Mucosa of descending colon (tissue), 3 donors: ENCODE measurements at regions not wholly inside any gene's neighbourhood (a gene's known extent, or its start where the extent isn't known, plus 50 kb on each side); places are given as distances from the start of the nearest gene placed in this dataset.
A peak's percentile ranks its signal among the peaks of the same experiment; 100 is the strongest.

Experiments
- ATAC-seq: fragments of 200-7000 bp; cut with Tn5 transposase; one replicate; pipeline ENCODE4 v1.9.1; 2020; ENCODE audit warnings: mild to moderate bottlenecking, moderate library complexity
- DNase-seq, 3 donors: peaks; one replicate each; pipeline ENCODE4 v3.0.0-alpha.2; 2020
- H3K36me3 ChIP-seq: fragments of 200-600 bp; one replicate; pipeline ENCODE4 v1.8.0; 2021; ENCODE audit warnings: low read depth, mild to moderate bottlenecking
- H3K4me1 ChIP-seq: fragments of 200-600 bp; one replicate; pipeline ENCODE4 v1.8.0; 2021; ENCODE audit warnings: low read depth, mild to moderate bottlenecking
- H3K4me3 ChIP-seq: fragments of 200-600 bp; one replicate; pipeline ENCODE4 v1.8.0; 2021; ENCODE audit warnings: mild to moderate bottlenecking
- H3K9me3 ChIP-seq: fragments of 200-600 bp; one replicate; pipeline ENCODE4 v1.8.0; 2021; ENCODE audit warnings: mild to moderate bottlenecking
- intact Hi-C, 2 donors: fragments of 100-400 bp; cut with DNase I in 1 of 2; cut with micrococcal nuclease in 1 of 2; formaldehyde crosslinking; loops; one replicate each; pipeline versions ENCODE4 v1.11.0 to v1.11.1; 2022; cut with DNase I, micrococcal nuclease
- TF ChIP-seq, protein P1 (sequence below): fragments of 200-600 bp; IDR thresholded peaks from one replicate; pipeline ENCODE4 v1.8.0; 2022; ENCODE audit warnings: antibody characterized with exemption, mild to moderate bottlenecking
- donor health status: DM: no; HTN: no; CAD: no; lungs with moderate emphysema.
- donor health status: DM: no; HTN: no; CAD: no.
- donor health status: DM: no; HTN: yes; CAD: no.

DNA sequence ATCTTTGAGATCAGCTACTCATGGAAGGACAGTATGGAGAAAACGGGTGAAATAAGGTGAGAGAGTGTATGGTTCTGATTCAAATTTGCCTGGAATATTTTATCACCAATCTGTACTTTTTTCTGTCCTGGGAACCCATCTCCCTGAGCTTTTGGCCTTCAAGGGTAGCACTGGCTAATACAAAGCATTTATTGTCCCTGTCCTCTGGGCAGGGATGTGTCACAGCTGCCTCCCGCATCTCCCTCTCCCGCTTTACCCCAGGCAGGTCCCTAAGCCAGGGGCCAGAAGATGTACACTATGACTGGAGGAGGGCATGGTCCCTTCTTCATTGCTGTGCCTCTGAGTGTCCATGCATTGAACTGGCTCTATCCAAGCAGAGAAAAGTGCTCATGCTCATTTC, 201.7 kb upstream of the CHRNA7 start:
- Histone ChIP-seq H3K9me3 (no peaks in the 10 kb centered on the region), H3K36me3 (no peaks in the 10 kb centered on the region), H3K4me1 (no peaks in the 10 kb centered on the region), H3K4me3 (no peak overlapping the region)
- no peak for ATAC-seq
- no peak for DNase-seq
- intact Hi-C loops, result no loop called here
- TF ChIP-seq, protein P1, sequence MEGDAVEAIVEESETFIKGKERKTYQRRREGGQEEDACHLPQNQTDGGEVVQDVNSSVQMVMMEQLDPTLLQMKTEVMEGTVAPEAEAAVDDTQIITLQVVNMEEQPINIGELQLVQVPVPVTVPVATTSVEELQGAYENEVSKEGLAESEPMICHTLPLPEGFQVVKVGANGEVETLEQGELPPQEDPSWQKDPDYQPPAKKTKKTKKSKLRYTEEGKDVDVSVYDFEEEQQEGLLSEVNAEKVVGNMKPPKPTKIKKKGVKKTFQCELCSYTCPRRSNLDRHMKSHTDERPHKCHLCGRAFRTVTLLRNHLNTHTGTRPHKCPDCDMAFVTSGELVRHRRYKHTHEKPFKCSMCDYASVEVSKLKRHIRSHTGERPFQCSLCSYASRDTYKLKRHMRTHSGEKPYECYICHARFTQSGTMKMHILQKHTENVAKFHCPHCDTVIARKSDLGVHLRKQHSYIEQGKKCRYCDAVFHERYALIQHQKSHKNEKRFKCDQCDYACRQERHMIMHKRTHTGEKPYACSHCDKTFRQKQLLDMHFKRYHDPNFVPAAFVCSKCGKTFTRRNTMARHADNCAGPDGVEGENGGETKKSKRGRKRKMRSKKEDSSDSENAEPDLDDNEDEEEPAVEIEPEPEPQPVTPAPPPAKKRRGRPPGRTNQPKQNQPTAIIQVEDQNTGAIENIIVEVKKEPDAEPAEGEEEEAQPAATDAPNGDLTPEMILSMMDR, result no peak

DNA sequence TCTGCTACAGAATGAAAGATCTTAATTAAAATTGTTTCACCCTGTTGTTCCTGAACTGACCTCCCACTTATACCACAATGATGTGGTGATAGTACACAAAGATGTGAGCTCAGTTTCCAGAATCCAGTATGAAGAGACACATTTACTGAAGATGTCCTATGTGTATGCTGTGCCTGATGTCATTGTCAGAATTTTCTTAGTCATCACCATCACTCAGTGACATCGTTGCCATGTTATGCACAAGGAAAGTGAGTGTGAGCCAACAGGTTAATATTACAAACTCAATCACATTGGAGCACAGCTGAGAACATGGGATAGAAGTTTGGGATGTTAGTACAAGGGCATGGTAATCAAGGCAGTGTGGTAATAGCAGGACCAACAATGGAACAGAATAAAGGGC, 199.7 kb upstream of the CHRNA7 start:
- H3K4me3 ChIP-seq, result no peak overlapping the region
- no peaks in the 10 kb centered on the region for H3K4me1 ChIP-seq
- no peak for DNase-seq
- no peak for ATAC-seq
- intact Hi-C loops, result no loop called here
- no peaks in the 10 kb centered on the region for H3K9me3 ChIP-seq
- TF ChIP-seq, protein P1, result no peak
- no peaks in the 10 kb centered on the region for H3K36me3 ChIP-seq

DNA sequence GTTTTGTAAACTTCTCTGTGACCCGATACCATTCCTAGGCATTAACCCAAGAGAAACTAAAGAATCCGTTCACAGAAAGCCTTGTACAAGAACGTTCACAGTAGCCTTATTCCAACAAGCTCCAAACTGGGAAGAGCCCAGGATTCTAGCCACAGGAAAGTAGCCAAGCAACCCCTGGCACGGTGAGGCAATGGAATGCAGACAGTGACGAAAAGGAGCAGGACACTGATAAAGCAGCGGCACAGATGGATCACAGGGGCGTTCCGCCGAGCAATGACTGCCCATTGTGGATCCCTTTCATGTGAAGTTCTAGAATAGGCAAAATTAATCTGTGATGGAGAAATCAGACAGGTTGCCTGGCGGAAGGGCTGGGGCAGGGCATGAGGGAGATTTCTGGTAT, 198.7 kb upstream of the CHRNA7 start:
- no peaks in the 10 kb centered on the region for H3K9me3 ChIP-seq
- H3K36me3 ChIP-seq, result no peaks in the 10 kb centered on the region
- intact Hi-C loops, result no loop called here
- TF ChIP-seq, protein P1, result no peak
- H3K4me3 ChIP-seq, result no peak overlapping the region
- H3K4me1 ChIP-seq, result no peaks in the 10 kb centered on the region
- DNase-seq, result no peak
- ATAC-seq, result no peak

DNA sequence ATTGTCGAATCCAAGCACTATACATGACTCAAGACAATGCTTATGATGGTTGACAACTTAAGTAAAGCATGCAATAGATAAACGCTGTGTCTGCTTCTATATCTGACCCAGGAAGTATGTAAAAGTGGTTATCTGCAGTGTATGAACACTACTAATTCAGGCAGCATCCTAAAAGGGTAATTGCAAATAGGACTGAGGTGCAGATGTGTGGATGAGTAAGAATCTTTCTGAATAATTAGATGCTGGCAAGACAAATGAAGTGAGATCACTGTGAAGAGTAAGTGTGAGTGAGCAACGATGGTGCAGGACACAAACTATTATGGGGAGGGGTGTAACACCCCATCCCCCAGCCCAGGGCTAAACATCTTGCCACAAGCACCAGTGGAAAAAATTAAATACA, 195.7 kb upstream of the CHRNA7 start:
- DNase-seq, result no peak
- Histone ChIP-seq H3K4me1 (no peaks in the 10 kb centered on the region), H3K36me3 (no peaks in the 10 kb centered on the region), H3K9me3 (no peaks in the 10 kb centered on the region), H3K4me3 (no peak overlapping the region)
- ATAC-seq, result no peak
- intact Hi-C loops, result no loop called here
- TF ChIP-seq, protein P1, result no peak

DNA sequence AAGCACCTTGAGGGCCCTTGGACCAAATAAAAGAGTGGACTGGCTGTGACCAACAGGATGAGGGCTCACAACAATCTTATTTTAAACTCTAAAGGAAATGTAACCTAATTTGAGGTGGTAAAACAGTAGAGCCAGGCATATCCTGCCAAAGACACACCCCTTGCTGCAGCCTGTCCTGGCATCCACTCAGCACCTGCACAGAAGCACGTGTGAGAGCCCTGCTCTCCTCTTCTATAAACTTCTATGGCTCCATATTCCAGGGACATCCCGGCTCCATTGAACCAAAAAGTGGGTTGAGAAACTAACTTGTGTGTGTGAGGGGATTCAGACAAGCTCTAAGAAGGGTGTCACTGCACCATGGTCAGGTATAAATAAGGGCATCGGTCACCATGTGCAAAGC, 190.9 kb upstream of the CHRNA7 start:
- TF ChIP-seq, protein P1, result no peak
- DNase-seq (peak in 2 of 3 donors; percentile 17 to 36), ATAC-seq (peak; percentile 26)
- Histone ChIP-seq H3K4me1 (no peaks in the 10 kb centered on the region), H3K36me3 (no peaks in the 10 kb centered on the region), H3K4me3 (no peak overlapping the region), H3K9me3 (no peaks in the 10 kb centered on the region)
- intact Hi-C loops, result no loop called here

DNA sequence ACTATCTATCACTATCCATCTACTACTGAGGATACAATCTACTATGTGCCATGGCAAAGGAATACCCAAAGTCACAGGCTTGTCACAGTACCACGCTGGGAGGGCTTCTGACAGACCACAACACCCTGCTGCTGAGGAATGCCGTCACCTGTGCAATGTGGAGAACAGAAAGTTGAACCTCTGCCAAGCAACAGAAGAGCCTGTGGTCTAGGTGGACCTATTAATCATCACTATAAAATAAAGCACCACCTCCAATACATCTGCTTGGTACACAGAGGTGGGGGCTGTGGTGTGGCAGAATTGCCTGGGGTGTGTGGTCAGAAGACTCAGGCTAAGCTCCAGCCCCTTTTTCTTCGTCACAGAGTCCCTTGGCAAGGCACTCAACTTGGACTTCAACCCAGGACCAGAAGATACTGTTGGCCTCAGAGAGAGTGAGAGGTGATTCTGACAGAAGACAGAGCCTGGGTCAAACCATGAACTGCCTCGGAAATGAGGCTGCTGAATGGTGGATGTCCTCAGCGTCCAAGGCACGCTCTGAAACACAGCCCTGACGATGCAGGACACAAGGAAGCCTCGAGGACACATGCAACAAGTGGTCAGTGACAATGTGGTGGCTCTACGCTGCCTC, 189.4 kb upstream of the CHRNA7 start:
- DNase-seq, result no peak
- no peak for ATAC-seq
- Histone ChIP-seq H3K4me3 (no peak overlapping the region), H3K4me1 (no peaks in the 10 kb centered on the region), H3K9me3 (no peaks in the 10 kb centered on the region), H3K36me3 (no peaks in the 10 kb centered on the region)
- intact Hi-C loops, result no loop called here
- TF ChIP-seq, protein P1, result no peak
